ENCODE measurements at regions not wholly inside any gene's neighbourhood (a gene's known extent, or its start where the extent isn't known, plus 50 kb on each side); places are given as distances from the start of the nearest gene placed in this dataset.
A peak's percentile ranks its signal among the peaks of the same experiment; 100 is the strongest.
"Not testable (repeated sequence)": the region's sequence is repeated elsewhere in the genome, so short reads cannot be mapped to it uniquely, and the experiment has no call there.

- no peak for DNase-seq
Measured at GRCh38 chr9:86600977-86601376, 246.8 kb upstream of the TUT7 start.

DNA sequence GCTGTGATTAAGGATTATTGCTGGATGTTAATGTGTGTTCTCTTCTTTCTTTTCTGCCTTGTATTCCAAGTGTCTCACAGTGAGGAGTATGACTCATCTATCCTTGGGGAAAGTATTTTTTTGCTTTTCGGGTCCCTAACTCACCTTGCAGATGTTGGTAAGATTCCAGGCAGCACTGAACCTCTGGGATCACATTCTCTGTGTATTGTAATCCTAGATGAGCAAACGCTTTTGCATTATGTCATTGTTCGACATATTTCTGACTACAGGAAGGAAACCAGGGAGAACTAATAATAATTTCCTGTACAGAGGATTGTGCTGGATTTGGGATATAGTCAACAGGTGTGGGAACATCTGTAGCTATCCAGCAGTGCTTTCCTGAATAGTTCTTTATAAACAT is 246.1 kb upstream of the TUT7 start:
- peak; percentile 45 for DNase-seq

DNA sequence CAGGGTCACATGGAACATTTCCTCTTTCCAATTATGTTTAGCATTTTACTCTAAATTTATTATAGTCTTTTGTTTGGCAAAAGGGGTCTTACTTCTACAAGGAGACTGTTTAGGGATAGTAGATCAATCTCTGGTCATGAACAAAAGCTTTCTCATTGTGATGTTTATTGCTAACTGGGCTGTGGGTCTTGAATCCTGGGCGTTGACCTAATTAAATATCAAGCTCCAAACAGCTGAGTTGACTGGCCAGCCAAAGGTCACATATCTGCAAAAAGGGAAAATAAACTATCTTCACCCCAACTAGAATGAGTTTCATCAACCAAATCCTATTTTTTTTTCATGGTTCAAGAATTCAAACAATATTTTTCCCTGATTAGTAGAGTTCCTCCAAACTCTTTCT is 245.4 kb upstream of the TUT7 start:
- no peak for DNase-seq

GRCh38 chr9:86598411-86599239 is 244.4 kb upstream of the TUT7 start:
- DNase-seq, result peak; percentile 75

DNA sequence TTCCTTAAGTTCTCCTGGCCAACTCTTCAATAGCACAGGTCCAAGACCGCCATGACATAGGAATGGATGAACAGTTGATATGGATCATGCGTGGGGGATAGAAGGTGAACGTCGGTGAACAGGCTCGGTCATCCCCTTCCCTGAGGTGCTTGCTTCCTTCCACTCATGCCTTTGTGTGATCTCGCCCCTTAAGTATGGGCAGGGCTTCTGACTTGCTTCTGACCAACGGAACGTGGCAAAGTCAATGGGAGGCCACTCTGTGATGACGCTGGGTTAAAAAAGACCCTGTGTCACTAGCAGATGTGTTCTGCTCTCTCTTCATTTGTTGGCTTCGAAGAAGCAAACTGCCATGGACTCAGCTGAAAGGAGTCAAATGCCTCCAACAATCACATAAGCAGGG is 240.5 kb upstream of the TUT7 start:
- no peak for DNase-seq

- no peak for DNase-seq
Measured at GRCh38 chr9:86591472-86591871, 237.3 kb upstream of the TUT7 start.

GRCh38 chr9:86589730-86590129 is 235.5 kb upstream of the TUT7 start:
- DNase-seq, result no peak

DNA sequence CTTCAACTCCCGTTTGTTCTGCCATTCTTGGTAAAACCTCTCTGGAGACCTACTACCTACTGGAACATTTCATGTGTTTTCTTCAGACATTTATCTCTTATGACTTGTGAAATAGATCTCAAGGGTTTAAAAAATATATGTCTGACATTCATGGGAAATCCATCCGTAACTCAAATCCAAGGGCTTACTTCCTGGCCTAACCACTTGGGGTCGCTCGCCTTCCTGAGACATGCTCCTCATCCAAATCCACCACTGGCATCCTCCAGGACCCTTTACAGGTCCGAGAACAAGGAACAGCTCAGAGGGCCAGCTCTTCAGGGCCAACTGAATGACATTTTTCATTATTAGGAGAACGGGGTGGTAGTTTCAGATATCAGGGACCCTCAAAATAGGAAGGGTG is 235.1 kb upstream of the TUT7 start:
- no peak for DNase-seq

DNA sequence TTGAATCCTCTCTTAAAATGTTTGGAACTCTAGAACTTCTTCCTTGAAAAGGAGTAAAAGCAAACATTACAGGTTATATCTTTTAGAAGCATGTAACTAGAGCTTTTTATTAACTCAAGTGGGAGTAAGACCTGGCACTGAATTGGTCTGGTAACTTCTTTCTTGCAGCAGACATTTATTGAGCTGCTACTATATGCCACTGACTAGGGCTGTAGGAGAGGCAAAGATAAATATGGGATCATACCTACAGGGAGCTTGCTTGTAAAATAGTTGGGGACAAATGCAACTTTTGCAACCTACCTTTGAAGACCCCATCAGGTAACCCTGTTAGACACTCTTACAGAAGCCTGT is 231.9 kb upstream of the TUT7 start:
- no peak for DNase-seq

DNA sequence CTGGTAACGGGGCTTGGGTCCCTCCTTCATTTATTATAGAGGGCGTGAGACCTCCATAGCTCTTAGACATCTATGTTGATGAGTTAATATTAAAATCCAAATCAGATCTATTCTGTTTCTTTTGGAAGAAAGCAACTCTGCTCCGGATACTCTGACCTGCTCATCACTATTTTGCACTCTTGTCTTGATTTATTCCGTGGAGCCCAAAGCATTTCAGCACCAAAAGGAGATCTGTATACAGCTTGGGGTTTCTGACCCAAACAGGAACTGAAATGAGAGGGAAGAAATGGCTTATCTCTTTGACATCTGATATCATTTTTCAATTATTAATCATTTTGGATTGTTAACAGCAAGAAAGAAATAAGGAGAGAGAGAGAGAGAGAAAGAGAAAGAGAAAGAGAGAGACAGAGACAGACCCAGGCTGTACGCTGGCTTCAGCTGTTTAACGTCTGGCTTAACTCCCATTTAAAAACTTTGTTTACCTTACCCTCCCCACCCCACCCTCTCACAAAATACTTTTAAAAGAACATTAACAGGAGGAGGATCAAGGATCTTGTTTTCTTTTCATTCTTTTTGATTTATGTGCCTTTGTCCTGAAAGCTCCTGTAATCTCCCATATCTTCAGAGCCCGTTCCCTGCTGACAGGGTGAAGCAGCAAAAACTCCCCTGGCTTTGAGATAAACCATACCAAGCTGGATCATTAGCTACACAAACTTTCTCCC is 231.4 kb upstream of the TUT7 start:
- no peak for DNase-seq

- DNase-seq, result peak; percentile 45
Measured at GRCh38 chr9:86580688-86581087, 226.5 kb upstream of the TUT7 start.

GRCh38 chr9:86578722-86579121 is 224.5 kb upstream of the TUT7 start:
- DNase-seq, result no peak

- peak; percentile 42 for DNase-seq
Measured at GRCh38 chr9:86577420-86578333, 223.5 kb upstream of the TUT7 start.

- peak; percentile 85 for DNase-seq
Measured at GRCh38 chr9:86575825-86576525, 221.8 kb upstream of the TUT7 start.

DNA sequence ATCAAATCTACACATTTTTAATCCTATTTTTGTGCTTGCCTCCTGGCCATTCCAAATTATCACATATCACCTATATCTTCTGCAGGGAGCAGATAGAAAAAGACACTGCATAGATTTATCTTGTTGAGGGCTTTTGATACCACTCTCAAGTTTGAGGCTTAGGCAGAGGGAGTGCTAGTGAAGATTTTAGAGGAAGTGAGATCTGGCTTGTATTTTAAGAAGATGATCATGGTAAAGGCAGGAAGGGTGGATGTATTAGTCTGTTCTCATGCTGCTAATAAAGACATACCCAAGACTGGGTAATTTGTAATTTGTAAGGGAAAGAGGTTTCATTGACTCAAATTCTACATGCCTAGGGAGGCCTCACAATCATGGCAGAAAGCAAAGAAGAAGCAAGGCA is 220.9 kb upstream of the TUT7 start:
- DNase-seq, result no peak

DNA sequence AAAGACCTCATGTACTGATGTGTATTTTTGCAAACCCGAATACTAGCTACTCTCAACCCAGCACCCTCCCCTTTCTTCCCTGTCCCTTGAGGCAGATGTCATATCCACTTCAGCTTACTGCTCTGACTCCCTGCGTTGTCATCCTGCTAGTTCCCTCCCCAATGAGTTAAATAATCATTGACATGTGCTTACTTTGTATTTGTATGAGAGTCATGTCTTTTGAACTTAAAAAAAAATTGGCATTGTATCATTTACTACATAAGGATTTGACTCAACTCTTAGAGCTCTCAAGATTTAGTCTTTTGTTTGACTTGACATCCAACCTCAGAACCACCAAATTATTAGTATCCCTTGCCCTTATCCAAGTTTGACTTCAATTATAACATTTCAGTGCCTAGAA is 219.7 kb upstream of the TUT7 start:
- no peak for DNase-seq

- no peak for DNase-seq
Measured at GRCh38 chr9:86572904-86573303, 218.7 kb upstream of the TUT7 start.

GRCh38 chr9:86565603-86566002 is 211.4 kb upstream of the TUT7 start:
- DNase-seq, result not testable (repeated sequence)

DNA sequence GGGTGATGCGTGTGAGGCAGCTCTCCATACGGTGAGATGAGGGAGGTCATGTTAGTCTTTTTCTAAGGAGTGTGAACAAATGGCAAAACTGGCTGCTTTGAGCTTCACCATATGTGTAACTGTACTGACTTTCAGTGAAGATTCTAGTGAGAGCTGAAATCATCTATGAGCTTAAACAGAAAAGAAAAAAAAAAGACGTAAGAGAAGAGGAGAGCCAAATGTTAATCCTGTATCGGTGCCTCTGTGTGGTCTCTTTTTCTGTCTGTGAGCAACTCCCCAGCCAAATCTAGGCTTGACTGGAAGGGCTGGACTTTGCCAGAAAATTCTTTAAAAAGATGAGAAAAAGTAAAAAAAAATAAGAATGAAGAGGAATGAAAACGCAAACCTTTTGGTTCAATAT is 209.7 kb upstream of the TUT7 start:
- no peak for DNase-seq

- DNase-seq, result no peak
Measured at GRCh38 chr9:86563350-86563749, 209.1 kb upstream of the TUT7 start.

DNA sequence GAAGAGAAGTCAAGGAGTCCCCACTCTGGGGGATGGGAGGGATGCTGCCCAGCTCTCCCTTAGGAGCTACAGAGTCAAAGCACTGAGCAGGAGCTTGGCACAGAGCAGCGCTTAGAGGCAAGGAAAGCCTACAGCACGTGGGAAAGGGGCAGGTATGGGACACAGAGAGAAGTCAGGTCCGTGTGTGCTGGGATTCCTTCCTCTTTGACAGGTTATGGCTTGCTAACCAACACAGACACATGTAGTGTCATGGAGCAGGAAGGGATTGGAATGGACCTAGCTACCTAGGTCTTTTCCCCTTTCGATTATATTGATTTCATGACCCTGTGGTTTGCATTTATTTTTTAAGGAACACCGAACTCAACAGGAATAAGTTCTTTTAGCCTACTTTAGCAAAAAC is 208.5 kb upstream of the TUT7 start:
- no peak for DNase-seq

DNA sequence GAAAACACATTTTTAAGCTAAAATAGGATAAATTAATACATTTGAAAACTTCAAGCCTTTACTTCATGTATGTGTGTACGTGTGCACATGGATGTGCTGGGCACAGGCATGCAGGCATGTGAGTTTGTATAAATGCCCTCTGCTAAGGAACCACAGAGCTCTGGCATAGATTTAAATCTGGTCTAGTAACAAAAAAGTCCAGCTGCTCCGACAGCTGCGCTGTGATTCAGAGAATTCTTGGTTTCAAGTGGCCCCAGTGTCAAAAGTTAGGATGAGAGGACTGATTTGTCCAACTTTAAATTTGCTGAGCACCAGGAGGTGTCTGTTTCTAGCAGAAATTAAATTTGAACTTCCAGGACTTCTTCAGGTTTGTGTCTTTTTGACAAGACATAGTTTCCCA is 203.7 kb upstream of the TUT7 start:
- DNase-seq, result peak; percentile 62
